GM18508 (cell line): ENCODE measurements at regions not wholly inside any gene's neighbourhood (a gene's known extent, or its start where the extent isn't known, plus 50 kb on each side); places are given as distances from the start of the nearest gene placed in this dataset.

Experiments used
- ATAC-seq: cut with Tn5 transposase; IDR thresholded peaks from one replicate; pipeline ENCODE4 v1.9.1; 2021; ENCODE audit warnings: moderate number of reproducible peaks; ENCODE audit not compliant: insufficient read depth, unreplicated experiment

DNA sequence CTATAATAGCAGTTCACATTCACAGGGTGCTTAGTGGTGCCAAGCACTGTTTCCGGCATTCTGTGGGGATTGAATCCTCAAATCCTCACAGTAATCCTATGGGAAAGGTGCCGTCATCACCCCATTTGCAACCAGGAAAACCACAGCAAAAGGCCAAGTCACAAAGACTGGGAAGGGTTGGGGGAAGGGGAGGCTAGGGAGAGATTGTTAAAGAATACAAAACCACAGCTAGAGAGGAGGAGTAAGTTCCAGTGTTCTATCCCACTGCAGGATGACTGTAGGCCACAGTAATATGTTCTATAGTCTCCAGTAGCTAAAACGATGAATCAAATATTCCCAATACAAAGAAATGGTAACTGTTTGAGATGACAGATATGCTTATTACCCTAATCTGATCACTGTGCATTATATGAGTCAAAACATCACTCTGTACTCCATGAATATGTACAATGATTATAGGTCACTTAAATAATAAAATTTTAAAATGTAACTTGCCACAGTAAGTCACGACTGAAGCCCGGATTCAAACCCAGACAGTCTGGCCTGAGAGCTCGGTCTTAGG is 256.8 kb downstream of the TOMM20 start:
- no peak for ATAC-seq

GRCh38 chr1:234871039-234871709 is 257.5 kb downstream of the TOMM20 start:
- no peak for ATAC-seq

DNA sequence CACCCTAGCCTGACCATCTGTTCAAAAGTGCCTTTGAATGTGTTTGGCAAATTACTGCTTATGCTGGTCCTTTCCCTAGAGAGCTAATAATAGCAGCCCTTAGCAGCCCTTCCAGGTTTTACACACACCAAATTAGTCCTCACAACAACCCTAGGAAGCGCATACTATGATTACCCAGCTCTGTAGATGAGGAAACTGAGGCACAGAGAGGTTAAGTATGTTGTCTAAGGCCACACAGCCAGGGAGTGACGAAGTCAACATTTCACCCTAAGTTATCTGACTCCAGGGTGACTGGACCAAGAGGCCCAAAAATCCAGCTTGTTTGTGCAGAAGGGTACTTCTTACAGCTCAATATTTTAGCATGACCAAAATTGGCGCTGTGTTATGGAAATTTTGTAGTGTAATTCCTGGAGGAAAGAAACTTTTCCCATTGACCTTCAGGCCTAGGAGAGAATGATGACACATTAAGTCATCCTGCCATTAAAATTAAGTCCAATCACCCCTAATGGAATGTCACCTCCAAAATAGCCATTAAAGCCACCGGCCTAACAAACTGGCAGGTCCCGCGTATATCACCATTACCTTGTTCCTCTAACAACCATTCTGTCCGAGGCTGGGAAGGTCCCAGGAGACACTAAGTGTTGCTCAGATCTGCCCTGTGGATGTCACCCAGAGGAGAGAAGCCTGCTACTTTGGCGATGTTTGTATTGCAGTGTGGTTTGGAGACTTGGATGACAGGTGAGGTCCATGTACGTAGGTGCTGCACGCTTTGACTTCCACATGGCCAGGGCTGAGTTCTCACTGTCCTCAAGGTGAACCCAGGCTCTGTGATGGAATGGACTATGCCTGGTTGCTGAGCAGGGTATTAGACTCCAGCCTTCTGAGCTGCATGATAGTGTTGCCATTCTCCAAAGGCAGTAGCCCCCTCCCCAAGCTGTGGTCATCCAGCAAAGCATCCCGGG is 258.3 kb downstream of the TOMM20 start:
- ATAC-seq, result no peak

DNA sequence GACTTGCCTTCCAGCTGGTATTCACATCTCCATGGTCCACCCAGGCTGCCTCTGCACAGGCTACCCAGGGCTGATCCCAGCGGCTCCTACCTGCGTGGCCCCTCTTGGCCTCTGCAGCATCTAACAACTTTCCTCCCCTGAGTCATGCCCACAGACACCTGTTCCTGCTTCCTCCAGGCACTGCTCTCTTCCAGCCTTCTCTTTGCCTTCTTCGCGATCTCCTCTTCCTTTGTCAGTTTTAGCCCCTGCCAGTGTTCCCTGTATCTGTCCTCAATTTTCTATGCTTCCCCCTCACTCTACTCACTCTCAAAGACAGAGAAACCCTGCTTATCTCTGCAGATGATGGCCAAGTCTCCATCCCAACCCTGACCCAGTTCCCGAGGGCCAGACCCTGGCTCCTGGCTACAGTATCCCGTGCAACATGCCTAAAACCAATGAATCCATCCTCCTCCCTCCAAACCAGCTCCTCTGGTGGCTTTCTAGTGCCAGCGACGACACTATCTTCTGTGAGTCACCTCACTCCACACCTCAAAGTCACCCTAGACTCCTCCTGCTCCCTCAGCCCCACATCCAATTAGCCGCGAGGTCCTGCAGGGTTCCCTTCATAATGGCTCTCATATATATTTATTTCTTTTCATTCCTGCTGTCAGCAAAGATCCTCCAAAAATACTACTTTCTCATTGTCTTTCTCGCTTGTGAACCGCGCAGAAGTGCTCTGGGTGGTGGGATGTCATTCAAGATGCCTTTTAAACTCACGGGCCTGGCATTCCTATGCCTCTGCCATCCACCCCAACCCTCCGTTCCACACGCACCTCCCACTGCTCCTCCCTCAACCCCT is 259.2 kb downstream of the TOMM20 start:
- no peak for ATAC-seq

- ATAC-seq, result no peak
These were observed 258.5 kb upstream of the IRF2BP2 start for GRCh38 chr1:234868296-234869147.

DNA sequence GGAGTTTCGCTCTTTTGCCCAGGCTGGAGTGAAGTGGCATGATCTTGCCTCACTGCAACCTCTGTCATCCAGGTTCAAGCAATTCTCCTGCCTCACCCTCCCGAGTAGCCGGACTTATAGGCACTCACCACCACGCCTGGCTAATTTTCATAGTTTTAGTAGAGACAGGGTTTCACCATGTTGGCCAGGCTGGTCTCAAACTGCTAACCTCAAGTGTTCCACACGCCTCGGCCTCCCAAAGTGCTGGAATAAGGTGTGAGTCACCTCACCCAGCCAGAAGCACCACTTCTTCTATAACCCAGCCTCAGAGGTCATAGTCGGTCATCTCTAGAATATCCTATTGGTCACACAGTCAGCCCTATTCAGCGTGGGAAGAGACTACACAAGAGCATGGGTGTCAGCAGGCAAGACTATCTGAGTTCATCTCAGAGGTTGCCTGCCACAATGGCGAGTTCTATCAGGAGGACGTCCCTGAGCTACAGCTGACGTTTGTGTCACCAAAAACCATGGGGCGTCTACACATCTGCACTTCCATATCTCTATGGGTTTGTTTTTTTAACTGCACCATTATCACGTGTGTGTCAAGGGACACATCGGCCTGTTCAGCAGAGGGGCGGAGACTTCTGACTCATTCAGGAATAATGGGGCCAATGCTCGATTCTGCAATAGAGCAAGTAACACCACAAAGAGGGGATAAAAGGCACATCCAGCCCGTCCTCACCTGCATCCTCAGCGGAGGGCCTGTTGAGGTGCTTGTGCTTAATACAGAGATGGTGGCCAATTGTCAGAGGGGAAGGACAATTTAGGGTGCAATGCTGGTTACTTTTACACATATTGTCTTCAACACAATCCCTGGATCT is 256.3 kb upstream of the IRF2BP2 start:
- no peak for ATAC-seq

DNA sequence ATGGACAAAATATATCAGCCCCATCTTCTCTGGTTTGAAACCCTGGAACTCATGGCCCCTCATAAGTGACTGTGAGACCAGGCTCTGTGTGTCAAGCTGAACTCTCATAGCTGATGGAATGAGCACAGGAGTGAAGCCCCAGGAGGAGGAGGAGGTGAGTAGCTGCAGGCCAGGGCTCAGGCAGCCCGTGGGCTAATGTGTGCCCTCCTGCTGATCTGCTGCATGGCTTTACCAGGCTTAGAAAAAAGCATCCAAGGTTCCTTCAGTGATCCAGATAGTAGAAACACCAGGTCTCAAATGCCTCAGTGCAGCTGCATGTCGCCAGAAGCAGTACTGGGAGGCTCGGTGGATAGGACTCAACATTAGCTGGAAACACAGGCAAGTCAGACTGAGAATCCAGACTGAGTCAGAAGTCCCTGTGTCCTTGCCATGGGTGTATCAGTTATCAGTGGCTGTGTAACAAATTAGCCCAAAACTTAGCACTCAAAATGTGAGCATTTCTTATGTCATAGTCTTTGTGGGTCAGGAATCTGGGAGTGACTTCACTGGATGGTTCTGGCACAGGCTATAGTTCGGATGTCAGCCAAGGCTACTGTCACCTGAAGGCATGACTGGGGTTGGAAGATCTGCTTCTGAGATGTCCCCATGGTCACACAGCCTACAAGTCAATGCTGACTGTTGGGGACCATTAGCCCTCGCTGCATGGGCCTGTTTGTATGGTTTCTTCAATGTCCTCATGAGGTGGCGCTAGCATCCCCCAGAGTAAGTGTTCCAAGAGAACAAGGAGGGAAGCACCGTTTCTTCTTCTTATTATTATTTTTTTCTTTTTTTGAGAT is 255.4 kb upstream of the IRF2BP2 start:
- no peak for ATAC-seq

- no peak for ATAC-seq
These were observed 254.1 kb upstream of the IRF2BP2 start for GRCh38 chr1:234864116-234864515.

DNA sequence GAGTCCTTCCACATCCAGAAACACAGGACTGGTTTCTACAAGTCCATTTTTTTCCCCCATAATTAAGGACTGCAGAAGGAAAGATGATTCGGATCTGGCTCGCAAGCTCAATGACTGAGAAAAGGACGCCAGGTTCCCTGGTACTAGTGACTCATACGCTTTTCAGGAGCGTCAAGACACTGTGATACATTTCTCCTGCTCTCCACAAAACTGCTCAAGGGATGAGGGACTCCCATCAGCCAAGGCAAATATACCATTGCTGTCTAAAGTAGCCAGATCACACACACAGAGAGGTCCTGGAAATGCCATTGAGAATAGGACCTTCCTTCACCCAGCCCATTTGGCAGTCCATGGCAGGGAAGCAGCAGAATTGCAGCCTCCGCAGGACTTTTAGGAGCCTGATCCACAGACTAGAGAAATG is 253.6 kb upstream of the IRF2BP2 start:
- no peak for ATAC-seq

GRCh38 chr1:234862944-234863515 is 253.1 kb upstream of the IRF2BP2 start:
- ATAC-seq, result no peak

DNA sequence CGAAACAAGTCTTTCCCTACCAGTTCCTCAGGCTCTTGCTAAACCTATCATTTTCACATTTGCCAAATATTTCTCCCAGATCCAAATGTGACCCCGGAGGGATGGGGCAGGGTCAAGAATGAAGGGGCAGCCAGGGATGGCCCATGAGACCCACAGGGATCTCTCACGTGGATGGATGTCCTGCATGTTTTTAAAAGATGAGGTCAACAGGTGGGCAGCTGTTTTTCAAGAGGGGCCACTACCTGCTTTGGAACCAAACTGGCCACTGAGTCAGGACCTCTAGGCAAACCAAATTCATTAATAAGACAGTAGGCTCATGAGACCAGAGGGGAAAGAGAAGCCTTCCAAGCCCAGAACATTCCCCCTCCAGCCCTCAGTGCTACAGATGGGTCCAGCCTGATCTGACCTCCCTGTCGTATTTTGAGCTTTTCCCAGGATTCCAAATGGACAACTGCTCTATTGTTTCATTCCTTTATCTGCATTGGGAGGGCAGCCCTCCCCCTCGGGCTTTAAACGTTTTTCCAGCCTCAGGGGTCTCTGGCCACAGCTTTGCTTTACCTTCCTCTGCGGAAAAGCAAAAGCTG is 252.5 kb upstream of the IRF2BP2 start:
- ATAC-seq, result no peak

- no peak for ATAC-seq
These were observed 251.8 kb upstream of the IRF2BP2 start for GRCh38 chr1:234861761-234862160.

DNA sequence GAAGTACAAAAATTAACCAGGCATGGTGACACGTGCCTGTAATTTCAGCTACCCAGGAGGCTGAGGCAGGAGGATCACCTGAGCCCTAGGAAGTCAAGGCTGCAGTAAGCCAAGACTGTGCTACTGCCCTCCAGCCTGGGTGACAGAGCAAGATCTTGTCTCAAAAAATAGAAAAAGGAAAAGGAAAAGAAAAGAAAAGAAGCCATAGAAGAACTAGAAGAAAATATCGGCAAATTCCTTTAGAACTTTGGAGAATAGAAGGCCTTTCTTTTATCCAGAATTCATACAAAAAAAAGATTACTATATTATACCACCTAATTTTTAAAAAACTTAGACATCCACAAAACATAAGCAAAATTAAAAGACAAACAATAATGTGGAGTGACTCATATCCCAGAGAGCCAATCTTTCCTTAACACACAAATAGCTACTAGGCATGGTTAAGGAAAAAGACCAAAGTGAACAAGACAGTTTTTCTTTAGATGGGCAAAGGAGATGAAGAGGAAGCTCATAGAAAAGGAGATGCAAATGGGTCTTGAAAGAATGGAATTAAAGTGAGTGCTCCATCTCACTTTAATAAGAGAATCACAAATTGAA is 251.1 kb upstream of the IRF2BP2 start:
- ATAC-seq, result no peak

DNA sequence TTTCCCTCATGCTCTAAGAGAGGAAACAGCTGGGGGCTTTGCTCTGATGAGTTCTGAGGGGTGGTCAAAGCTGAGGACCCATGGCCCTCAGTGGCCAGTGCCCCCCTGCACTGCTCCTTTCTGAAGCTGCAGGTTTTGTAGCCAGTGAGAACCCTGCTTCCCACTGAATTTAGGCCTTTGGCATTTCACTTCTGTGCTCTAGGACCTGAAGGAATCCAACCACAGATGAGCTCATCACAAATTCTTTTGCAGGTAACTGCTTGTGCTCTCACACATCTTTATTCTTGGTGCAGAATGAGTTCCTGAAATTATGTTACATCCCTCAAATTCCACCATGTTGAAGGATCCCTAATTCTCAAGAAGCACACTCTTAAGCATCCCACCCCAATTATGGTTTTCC is 248.7 kb upstream of the IRF2BP2 start:
- no peak for ATAC-seq

DNA sequence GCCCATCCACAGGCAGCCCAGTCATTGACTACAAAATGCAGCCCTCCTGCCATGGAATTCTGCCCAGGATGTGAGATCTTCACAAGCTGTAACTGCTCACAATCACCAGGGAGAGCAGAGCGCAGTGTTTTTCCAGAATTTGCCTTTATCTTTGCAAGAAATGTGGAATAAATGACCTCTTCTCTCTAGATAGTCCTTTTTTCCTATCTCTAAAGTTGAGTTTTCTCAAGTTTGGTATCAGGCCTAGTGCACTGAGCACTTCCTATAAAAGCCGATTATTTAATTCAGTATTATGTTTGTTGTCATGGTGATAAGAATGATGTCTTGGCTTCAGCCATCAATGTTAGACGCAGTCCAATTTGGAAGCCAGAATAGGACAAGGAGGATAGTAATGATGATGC is 246.9 kb upstream of the IRF2BP2 start:
- no peak for ATAC-seq

GRCh38 chr1:234855851-234856250 is 245.9 kb upstream of the IRF2BP2 start:
- no peak for ATAC-seq

DNA sequence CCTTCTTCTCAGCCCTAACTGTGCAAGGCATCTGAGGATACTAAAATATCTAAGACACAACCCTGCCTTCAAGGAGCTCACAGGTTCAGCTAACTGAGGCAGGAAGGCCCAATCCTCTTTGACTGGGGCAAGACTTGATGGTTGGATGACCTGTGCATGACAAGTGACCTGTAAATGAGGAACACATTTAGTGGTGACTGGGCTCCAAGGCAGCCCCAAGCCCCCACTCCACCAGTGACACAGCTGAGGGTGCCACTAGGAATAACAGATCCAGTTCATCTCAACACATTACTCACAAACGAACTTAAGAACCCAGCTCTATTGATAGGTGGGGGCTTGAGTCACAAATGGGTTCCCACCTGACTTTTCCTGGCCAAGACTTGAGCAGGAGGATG is 244.7 kb upstream of the IRF2BP2 start:
- ATAC-seq, result no peak
